GM23338 (cell line): ENCODE measurements at regions not wholly inside any gene's neighbourhood (a gene's known extent, or its start where the extent isn't known, plus 50 kb on each side); places are given as distances from the start of the nearest gene placed in this dataset.

ENCODE experiments used
- CREB1 ChIP-seq: fragments of 250-450 bp; sonication (Bioruptor Pico); IDR thresholded peaks from 2 replicates; pipeline ENCODE4 v1.5.0; 2020; ENCODE audit warnings: low read depth, mild to moderate bottlenecking, moderate library complexity
- CTCF ChIP-seq, 2 experiments: fragments of 200-600 bp in 1 of 2; sonication (generic) in 1 of 2; conservative IDR thresholded peaks; 2 replicates each; pipeline versions ENCODE4 v1.5.1 to v1.6.1; 2016 to 2017; ENCODE audit warnings: antibody characterized with exemption in 2 of 2, low read depth in 2 of 2, mild to moderate bottlenecking in 2 of 2, moderate library complexity in 1 of 2
- ETS1 ChIP-seq: IDR thresholded peaks from 2 replicates; pipeline ENCODE4 v1.6.1; 2016; ENCODE audit warnings: antibody characterized with exemption
- EZH2 ChIP-seq: fragments of 200-600 bp; sonication (generic); IDR thresholded peaks from one replicate; pipeline ENCODE4 v1.8.0; 2017; ENCODE audit warnings: antibody characterized with exemption, mild to moderate bottlenecking, low read depth; ENCODE audit not compliant: unreplicated experiment
- EZH2phosphoT487 ChIP-seq: fragments of 200-600 bp; sonication (generic); IDR thresholded peaks from one replicate; pipeline ENCODE4 v1.8.1; 2018; ENCODE audit warnings: antibody characterized with exemption; ENCODE audit not compliant: unreplicated experiment
- JUNB ChIP-seq: IDR thresholded peaks from one replicate; pipeline ENCODE4 v1.6.1; 2016; ENCODE audit warnings: antibody characterized with exemption; ENCODE audit not compliant: unreplicated experiment
- NANOG ChIP-seq: IDR thresholded peaks from 2 replicates; pipeline ENCODE4 v1.6.1; 2016; ENCODE audit warnings: antibody characterized with exemption, borderline replicate concordance
- POLR2AphosphoS5 ChIP-seq: IDR thresholded peaks from 2 replicates; pipeline ENCODE4 v1.6.1; 2016; ENCODE audit warnings: antibody characterized with exemption, low read depth
- REST ChIP-seq: IDR thresholded peaks from one replicate; pipeline ENCODE4 v1.6.1; 2018; ENCODE audit warnings: antibody characterized with exemption; ENCODE audit not compliant: unreplicated experiment
- ZNF114 ChIP-seq: fragments of 250-450 bp; sonication (Bioruptor Pico); IDR thresholded peaks from 2 replicates; pipeline ENCODE4 v1.5.0; 2020; ENCODE audit warnings: mild to moderate bottlenecking, moderate library complexity
- ZNF331 ChIP-seq: fragments of 250-450 bp; sonication (Bioruptor Pico); IDR thresholded peaks from 2 replicates; pipeline ENCODE4 v1.5.0; 2020; ENCODE audit warnings: low read depth, mild to moderate bottlenecking, moderate library complexity

- TF ChIP-seq REST (no peak), CTCF (conservative IDR thresholded peaks at IDR 0.05; ENCODE audit: low read depth in 2 of 2) (no peak), POLR2AphosphoS5 (no peak), EZH2 (no peak), ETS1 (no peak), EZH2phosphoT487 (no peak), ZNF114 (CRISPR knock-in tag) (no peak), CREB1 (CRISPR knock-in tag) (no peak), JUNB (no peak), ZNF331 (CRISPR knock-in tag) (no peak), NANOG (no peak)
These were observed 82.6 kb upstream of the FOXQ1 start for GRCh38 chr6:1229301-1229700.
